Left ventricle myocardium inferior (tissue), 1 donor: ENCODE measurements at regions not wholly inside any gene's neighbourhood (a gene's known extent, or its start where the extent isn't known, plus 50 kb on each side); places are given as distances from the start of the nearest gene placed in this dataset.

ENCODE experiments used
- DNase-seq: peaks from one replicate; pipeline ENCODE4 v3.0.0-alpha.2; 2020
- H3K27ac ChIP-seq: fragments of 200-600 bp; replicated peaks from 2 replicates; pipeline ENCODE4 v1.8.0; 2021
- H3K27me3 ChIP-seq: fragments of 200-600 bp; 2 replicates; pipeline ENCODE4 v1.8.0; 2021; ENCODE audit warnings: low read depth
- H3K36me3 ChIP-seq: fragments of 200-600 bp; 2 replicates; pipeline ENCODE4 v1.8.0; 2021
- H3K4me1 ChIP-seq: fragments of 200-600 bp; 2 replicates; pipeline ENCODE4 v1.8.0; 2021
- H3K4me3 ChIP-seq: fragments of 200-600 bp; 2 replicates; pipeline ENCODE4 v1.8.0; 2021; ENCODE audit warnings: mild to moderate bottlenecking, moderate library complexity
- H3K9me3 ChIP-seq: fragments of 200-600 bp; replicated peaks from 2 replicates; pipeline ENCODE4 v1.8.0; 2021
- CTCF ChIP-seq: fragments of 200-600 bp; IDR thresholded peaks from 2 replicates; pipeline ENCODE4 v1.8.0; 2021; ENCODE audit warnings: antibody characterized with exemption, mild to moderate bottlenecking, borderline replicate concordance
- intact Hi-C: fragments of 100-400 bp; cut with micrococcal nuclease; formaldehyde crosslinking; loops from one replicate; pipeline ENCODE4 v1.11.0; 2022
- donor health status: DM: no; HTN: yes; CAD: no; lungs with severe emphysema.

DNA sequence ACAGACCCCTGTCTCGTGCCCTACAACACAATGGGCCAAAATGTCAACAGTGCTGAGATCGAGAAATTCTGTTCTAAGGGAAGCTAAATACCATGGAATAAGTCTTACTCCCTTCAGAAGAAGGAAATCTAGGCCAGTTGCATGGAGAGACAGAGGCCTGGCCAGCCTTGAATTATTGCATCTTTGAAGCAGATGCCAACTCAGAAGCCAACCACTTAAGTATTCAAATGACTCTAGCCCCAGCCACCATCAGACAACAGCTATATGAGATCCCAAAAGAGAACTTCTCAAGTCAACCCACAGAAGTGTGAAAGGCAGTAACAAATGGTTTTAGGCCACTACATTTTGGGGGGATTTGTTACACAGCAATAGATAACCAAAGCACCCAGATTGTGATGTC, 180.1 kb downstream of the ACTL7B start:
- no peaks in the 10 kb centered on the region for H3K36me3 ChIP-seq
- H3K27me3 ChIP-seq = peaks cover 18% of the 10 kb centered on the region
- no peak for TF ChIP-seq CTCF
- no peak overlapping the region for H3K27ac ChIP-seq
- no peak for DNase-seq
- intact Hi-C loops = no loop called here
- no peaks in the 10 kb centered on the region for H3K9me3 ChIP-seq
- no peak overlapping the region for H3K4me3 ChIP-seq
- H3K4me1 ChIP-seq = no peaks in the 10 kb centered on the region

GRCh38 chr9:108674766-108675530, 180.8 kb downstream of the ACTL7B start:
- Histone ChIP-seq H3K27me3 (peaks cover 14% of the 10 kb centered on the region), H3K4me3 (no peak overlapping the region), H3K27ac (no peak overlapping the region), H3K9me3 (no peaks in the 10 kb centered on the region), H3K4me1 (no peaks in the 10 kb centered on the region), H3K36me3 (no peaks in the 10 kb centered on the region)
- intact Hi-C loops = no loop called here
- no peak for TF ChIP-seq CTCF
- no peak for DNase-seq

DNA sequence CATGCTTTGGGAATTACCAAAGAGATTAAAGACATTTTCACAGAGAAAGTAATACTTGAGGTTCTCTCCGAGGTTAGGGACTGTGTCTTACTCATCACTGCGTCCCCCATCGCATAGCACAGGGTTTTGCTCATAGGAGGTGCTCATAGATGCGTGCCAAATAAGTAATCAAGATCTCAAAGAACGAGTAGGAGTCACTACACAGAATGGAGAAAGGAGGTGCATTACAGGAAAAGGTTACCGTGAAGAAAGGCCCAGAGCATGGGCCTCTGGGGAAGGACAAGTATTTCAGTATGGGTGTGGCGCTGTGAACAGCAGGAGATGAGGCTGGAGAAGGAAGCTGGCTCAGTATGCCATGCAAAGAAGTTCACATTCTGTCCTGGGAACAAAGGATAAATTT, 182.4 kb downstream of the ACTL7B start:
- no peak overlapping the region for H3K27ac ChIP-seq
- intact Hi-C loops = no loop called here
- H3K4me3 ChIP-seq = no peak overlapping the region
- H3K4me1 ChIP-seq = no peaks in the 10 kb centered on the region
- no peak for DNase-seq
- TF ChIP-seq CTCF = no peak
- H3K9me3 ChIP-seq = no peaks in the 10 kb centered on the region
- H3K36me3 ChIP-seq = no peaks in the 10 kb centered on the region
- H3K27me3 ChIP-seq = peaks cover 5% of the 10 kb centered on the region

GRCh38 chr9:108672475-108673190, 183.2 kb downstream of the ACTL7B start:
- H3K4me1 ChIP-seq = no peaks in the 10 kb centered on the region
- DNase-seq = no peak
- H3K36me3 ChIP-seq = no peaks in the 10 kb centered on the region
- H3K27me3 ChIP-seq = peaks cover 5% of the 10 kb centered on the region
- H3K4me3 ChIP-seq = no peak overlapping the region
- TF ChIP-seq CTCF = no peak
- intact Hi-C loops = no loop called here
- H3K27ac ChIP-seq = no peak overlapping the region
- H3K9me3 ChIP-seq = no peaks in the 10 kb centered on the region

- H3K27me3 ChIP-seq = peaks cover 5% of the 10 kb centered on the region
- intact Hi-C loops = no loop called here
- no peak overlapping the region for H3K27ac ChIP-seq
- H3K4me1 ChIP-seq = no peaks in the 10 kb centered on the region
- H3K36me3 ChIP-seq = no peaks in the 10 kb centered on the region
- H3K4me3 ChIP-seq = no peak overlapping the region
- no peak for DNase-seq
- H3K9me3 ChIP-seq = no peaks in the 10 kb centered on the region
- TF ChIP-seq CTCF = no peak
These were observed 184.0 kb downstream of the ACTL7B start for GRCh38 chr9:108671794-108672193.
